H1 (cell line): ENCODE measurements at regions not wholly inside any gene's neighbourhood (a gene's known extent, or its start where the extent isn't known, plus 50 kb on each side); places are given as distances from the start of the nearest gene placed in this dataset.
A peak's percentile ranks its signal among the peaks of the same experiment; 100 is the strongest.

Experiments
- CTCF ChIA-PET: fragments of 300-600 bp; sonication (Branson Sonifier 250); formaldehyde crosslinking; loops from one replicate; lab custom pipeline; 2021; ENCODE audit not compliant: partially characterized antibody; lab: Charles Lee
- POLR2A ChIA-PET: fragments of 300-600 bp; sonication (Branson Sonifier 250); formaldehyde crosslinking; loops from one replicate; lab custom pipeline; 2021; ENCODE audit warnings: inconsistent platforms; ENCODE audit not compliant: partially characterized antibody; lab: Charles Lee
- DNase-seq, 2 experiments: peaks; one replicate each; pipeline versions ENCODE4 v3.0.0 to v3.0.0-alpha.2; 2010 to 2022; ENCODE audit warnings: low spot score in 2 of 2, low read depth in 1 of 2, mixed read lengths in 1 of 2
- FAIRE-seq: peaks from 2 replicates; lab custom pipeline; 2011; peaks lifted over from hg19 to GRCh38; lab: Jason Lieb, UNC
- H2AFZ ChIP-seq: 2 replicates; pipeline ENCODE4 v1.8.1; 2012; ENCODE audit warnings: low read length, inconsistent platforms
- H2AK5ac ChIP-seq: 2 replicates; pipeline ENCODE4 v1.6.1; 2013; ENCODE audit warnings: low read depth, low read length
- H2BK120ac ChIP-seq: replicated peaks from 2 replicates; pipeline ENCODE3; 2013; ENCODE audit warnings: low read depth, low read length, inconsistent platforms
- H2BK12ac ChIP-seq: 2 replicates; pipeline ENCODE4 v1.6.1; 2013; ENCODE audit warnings: low read depth, low read length
- H2BK15ac ChIP-seq: 2 replicates; pipeline ENCODE4 v1.6.1; 2013; ENCODE audit warnings: low read length
- H2BK20ac ChIP-seq: 2 replicates; pipeline ENCODE4 v1.6.1; 2013; ENCODE audit warnings: low read length
- H2BK5ac ChIP-seq: 2 replicates; pipeline ENCODE4 v1.6.1; 2013; ENCODE audit warnings: low read depth, low read length
- H3K14ac ChIP-seq: 2 replicates; pipeline ENCODE4 v1.6.1; 2013; ENCODE audit warnings: inconsistent platforms; ENCODE audit not compliant: insufficient read length
- H3K18ac ChIP-seq: 2 replicates; pipeline ENCODE4 v1.6.1; 2013; ENCODE audit warnings: low read length; ENCODE audit errors: extremely low read depth
- H3K23ac ChIP-seq: 2 replicates; pipeline ENCODE4 v1.6.1; 2013; ENCODE audit warnings: inconsistent platforms; ENCODE audit not compliant: insufficient read length
- H3K23me2 ChIP-seq: 2 replicates; pipeline ENCODE4 v1.6.1; 2013; ENCODE audit warnings: low read depth, low read length
- H3K27ac ChIP-seq: 2 replicates; pipeline ENCODE4 v1.6.1; 2011; ENCODE audit warnings: low read depth, low read length, inconsistent platforms
- H3K27me3 ChIP-seq, 4 experiments: replicated peaks in 1 of 4; 1 replicate in 1 of 4; 2 replicates in 3 of 4; pipeline versions ENCODE4 v1.6.1 to v1.8.1; 2011 to 2013; ENCODE audit warnings: low read length in 3 of 4, mild to moderate bottlenecking in 3 of 4, inconsistent platforms in 2 of 4, mixed read lengths in 2 of 4, moderate library complexity in 1 of 4; ENCODE audit not compliant: control insufficient read depth in 3 of 4, insufficient read depth in 3 of 4; ENCODE audit errors: extremely low read depth in 1 of 4
- H3K36me3 ChIP-seq, 4 experiments: 2 replicates each; pipeline versions ENCODE4 v1.6.1 to v1.8.1; 2011 to 2013; ENCODE audit warnings: mild to moderate bottlenecking in 4 of 4, low read length in 3 of 4, moderate library complexity in 2 of 4, control low read depth in 1 of 4, inconsistent platforms in 1 of 4; ENCODE audit not compliant: insufficient read depth in 4 of 4, control insufficient read depth in 2 of 4
- H3K4ac ChIP-seq: replicated peaks from 2 replicates; pipeline ENCODE3; 2013; ENCODE audit warnings: low read length, low read depth, mixed read lengths, inconsistent platforms; ENCODE audit not compliant: insufficient read length
- H3K4me1 ChIP-seq, 4 experiments: replicated peaks in 1 of 4; 1 replicate in 1 of 4; 2 replicates in 3 of 4; pipeline versions ENCODE4 v1.6.1 to v1.8.1; 2011 to 2013; ENCODE audit warnings: low read length in 3 of 4, inconsistent platforms in 2 of 4, mixed read lengths in 1 of 4; ENCODE audit not compliant: insufficient read depth in 4 of 4, control insufficient read depth in 3 of 4
- H3K4me2 ChIP-seq, 2 experiments: 2 replicates each; pipeline versions ENCODE4 v1.6.1 to v1.8.1; 2011 to 2013; ENCODE audit warnings: low read depth in 2 of 2, low read length in 2 of 2, control low read depth in 1 of 2, inconsistent platforms in 1 of 2, mild to moderate bottlenecking in 1 of 2; ENCODE audit not compliant: insufficient read depth in 1 of 2
- H3K4me3 ChIP-seq, 4 experiments: fragments of 200-600, 300-600 bp in 1 of 4; sonication (generic), shearing (Covaris generic), sonication (Bioruptor Twin) in 1 of 4; 2 replicates each; pipeline versions ENCODE4 v1.5.1 to v1.8.1; 2011 to 2016; ENCODE audit warnings: low read length in 4 of 4, low read depth in 3 of 4, control low read depth in 2 of 4, inconsistent platforms in 2 of 4, mild to moderate bottlenecking in 2 of 4, mixed read lengths in 1 of 4, moderate library complexity in 1 of 4; ENCODE audit not compliant: insufficient read depth in 2 of 4; ENCODE audit errors: extremely low read depth in 1 of 4
- H3K56ac ChIP-seq: replicated peaks from 2 replicates; pipeline ENCODE3; 2013; ENCODE audit warnings: low read depth, mild to moderate bottlenecking, mixed read lengths, low read length, inconsistent platforms; ENCODE audit not compliant: insufficient read length
- H3K79me1 ChIP-seq: 2 replicates; pipeline ENCODE4 v1.6.1; 2013; ENCODE audit warnings: low read depth, low read length, control low read depth
- H3K79me2 ChIP-seq, 2 experiments: 2 replicates each; pipeline versions ENCODE4 v1.6.1 to v1.8.1; 2012 to 2013; ENCODE audit warnings: low read length in 2 of 2, mild to moderate bottlenecking in 2 of 2, inconsistent platforms in 1 of 2; ENCODE audit not compliant: insufficient read depth in 2 of 2, control insufficient read depth in 1 of 2
- H3K9ac ChIP-seq, 4 experiments: replicated peaks in 1 of 4; 1 replicate in 1 of 4; 2 replicates in 3 of 4; pipeline versions ENCODE4 v1.6.1 to v1.8.1; 2011 to 2013; ENCODE audit warnings: low read depth in 3 of 4, low read length in 3 of 4, control low read depth in 2 of 4, mild to moderate bottlenecking in 2 of 4, moderate library complexity in 2 of 4, inconsistent platforms in 1 of 4; ENCODE audit errors: extremely low read depth in 1 of 4
- H3K9me3 ChIP-seq, 2 experiments: 2 replicates each; pipeline versions ENCODE4 v1.6.1 to v1.8.1; 2012 to 2013; ENCODE audit warnings: mild to moderate bottlenecking in 2 of 2, moderate library complexity in 2 of 2, control low read depth in 1 of 2, inconsistent platforms in 1 of 2, low read depth in 1 of 2, low read length in 1 of 2, mixed read lengths in 1 of 2; ENCODE audit not compliant: insufficient read depth in 2 of 2
- H4K20me1 ChIP-seq, 2 experiments: replicated peaks in 1 of 2; 2 replicates each; pipeline versions ENCODE3 to v1.8.1; 2011 to 2013; ENCODE audit warnings: inconsistent platforms in 2 of 2, low read length in 2 of 2, mild to moderate bottlenecking in 1 of 2; ENCODE audit not compliant: insufficient read depth in 2 of 2, control insufficient read depth in 1 of 2
- H4K5ac ChIP-seq: 2 replicates; pipeline ENCODE4 v1.6.1; 2013; ENCODE audit warnings: low read length, low read depth, mixed read lengths, inconsistent platforms; ENCODE audit not compliant: insufficient read length
- H4K8ac ChIP-seq: 2 replicates; pipeline ENCODE4 v1.8.0; 2013; ENCODE audit warnings: mild to moderate bottlenecking, moderate library complexity, low read length, inconsistent platforms; ENCODE audit not compliant: insufficient read depth; ENCODE audit errors: extremely low read depth
- H4K91ac ChIP-seq: replicated peaks from 2 replicates; pipeline ENCODE3; 2013; ENCODE audit warnings: low read length, mixed read lengths, inconsistent platforms; ENCODE audit not compliant: insufficient read length
- CTCF ChIP-seq, 3 experiments: IDR thresholded peaks; 1 replicate in 2 of 3; 2 replicates in 1 of 3; pipeline versions ENCODE4 v1.5.1 to v1.6.1; 2011; ENCODE audit warnings: low read length in 3 of 3, mild to moderate bottlenecking in 3 of 3, inconsistent platforms in 2 of 3, low read depth in 1 of 3, moderate library complexity in 1 of 3; ENCODE audit not compliant: insufficient read depth in 1 of 3; ENCODE audit errors: control extremely low read depth in 1 of 3
- JUND ChIP-seq: IDR thresholded peaks from 2 replicates; pipeline ENCODE4 v1.6.1; 2011; ENCODE audit warnings: mild to moderate bottlenecking, improper control_type of control experiment, low read length
- RAD21 ChIP-seq, 2 experiments: IDR thresholded peaks in 1 of 2; conservative IDR thresholded peaks in 1 of 2; 2 replicates each; pipeline ENCODE4 v1.6.1; 2011; ENCODE audit warnings: low read depth in 2 of 2, low read length in 2 of 2, improper control_type of control experiment in 1 of 2, inconsistent platforms in 1 of 2, mild to moderate bottlenecking in 1 of 2, moderate library complexity in 1 of 2
- ZNF274 ChIP-seq: IDR thresholded peaks from 2 replicates; pipeline ENCODE4 v1.7.0; 2012; ENCODE audit warnings: low read length, borderline replicate concordance; ENCODE audit errors: extremely low read depth
- WGBS, 2 experiments: shearing (Covaris generic) in 1 of 2; methylation state at CpG; one replicate each; pipeline versions ENCODE4 v1.1.6 to v1.1.7; 2013 to 2015; ENCODE audit warnings: low lambda C conversion rate in 2 of 2, mixed read lengths in 2 of 2, inconsistent platforms in 1 of 2, low coverage in 1 of 2, missing lambda C conversion rate in 1 of 2; ENCODE audit not compliant: insufficient replicate concordance in 2 of 2, insufficient coverage in 1 of 2, insufficient read length in 1 of 2; ENCODE audit errors: extremely low coverage in 1 of 2, missing lambda C conversion rate in 1 of 2; 5-methylcytosine and 5-hydroxymethylcytosine counted together

- Histone ChIP-seq H3K23ac (no peak overlapping the region), H3K4ac (no peak overlapping the region), H3K14ac (no peak overlapping the region), H3K27ac (no peak overlapping the region), H3K79me1 (no peaks in the 10 kb centered on the region), H3K23me2 (no peaks in the 10 kb centered on the region), H3K18ac (no peak overlapping the region), H4K20me1 (no peaks in the 10 kb centered on the region), H3K36me3 (no peaks in the 10 kb centered on the region), H4K5ac (no peak overlapping the region), H2BK5ac (0 out of 2 replicates have a peak overlapping the region, but pooled peaks have one; percentile 60)
- TF ChIP-seq RAD21 (IDR thresholded peaks at IDR 0.05 in 1 of 2, conservative IDR thresholded peaks at IDR 0.05 in 1 of 2; ENCODE audit: low read depth in 2 of 2, low read length in 2 of 2): peak; percentile 26 to 48; a peak in 3 of 4 replicates
- TF ChIP-seq ZNF274: no peak
- TF ChIP-seq CTCF (IDR thresholded peaks at IDR 0.05; ENCODE audit: control extremely low read depth in 1 of 3, insufficient read depth in 1 of 3, low read depth in 1 of 3, low read length in 3 of 3): peak in 2 of 3 experiments; percentile 14 to 28; a peak in 2 of 4 replicates
- peak; percentile 19; the same call in 1 of the 2 replicates for TF ChIP-seq JUND
- TF ChIP-seq, all 59 proteins: peak for 3
- CTCF ChIA-PET: interaction anchor here (0.6 to 1.2 kb wide), 3 partner anchors 152 to 458 kb away, joined by 3 to 4 read pairs (median 3); no protein-coding TSS in a partner anchor
- no peaks in the 10 kb centered on the region for H3K27me3 ChIP-seq
- no peaks in the 10 kb centered on the region for H3K9me3 ChIP-seq
- H2AK5ac ChIP-seq: no peak overlapping the region
- no peak overlapping the region for H3K4me3 ChIP-seq
- H3K79me2 ChIP-seq: no peaks in the 10 kb centered on the region
- H2BK120ac ChIP-seq: no peak overlapping the region
- H3K56ac ChIP-seq: no peak overlapping the region
- 78% methylated on average over 13 of the region's 22 CpGs; no CpG with 5 or more reads in 1 of the 2 experiments for WGBS, 2 experiments
- H2BK15ac ChIP-seq: no peak overlapping the region
- H2BK20ac ChIP-seq: no peak overlapping the region
- H2AFZ ChIP-seq: no peak overlapping the region
- POLR2A ChIA-PET: interaction anchor here (0.7 to 0.8 kb wide), 2 partner anchors 23 to 30 kb away, joined by 3 to 4 read pairs; no protein-coding TSS in a partner anchor
- H3K4me1 ChIP-seq: peaks cover 0 to 5% (median 0%) of the 10 kb centered on the region in 4 experiments; a peak in 1 of 7 replicates
- no peak overlapping the region for H3K9ac ChIP-seq
- no peak overlapping the region for H2BK12ac ChIP-seq
- no peak overlapping the region for H3K4me2 ChIP-seq
- no peak for FAIRE-seq
- H4K8ac ChIP-seq: no peak overlapping the region
- no peak overlapping the region for H4K91ac ChIP-seq
- no peak for DNase-seq
Observed at GRCh38 chrX:39935411-39936064, 162.2 kb downstream of the BCOR start.
